ENCODE measurements at regions not wholly inside any gene's neighbourhood (a gene's known extent, or its start where the extent isn't known, plus 50 kb on each side); places are given as distances from the start of the nearest gene placed in this dataset.

DNA sequence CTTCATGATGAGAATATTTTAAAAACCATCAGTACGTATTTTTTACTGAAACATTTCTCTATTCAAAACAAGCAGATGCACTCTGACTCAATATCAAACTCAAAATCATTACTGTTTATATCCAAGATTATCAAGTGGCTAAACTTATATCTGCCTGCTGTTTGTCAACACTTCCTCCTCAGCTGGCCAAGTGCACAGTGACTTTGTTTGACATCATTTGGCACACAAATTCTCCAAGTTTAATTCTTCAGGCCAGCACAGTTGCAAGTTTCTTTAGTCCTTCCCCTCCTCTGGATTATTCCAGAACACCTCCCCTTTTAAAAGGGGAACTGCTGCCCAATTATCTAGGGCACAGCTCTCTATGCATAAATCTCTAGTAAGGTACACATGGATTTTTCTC is 346.6 kb downstream of the FSIP2 start:
- H3K4me3 ChIP-seq (ENCODE audit: low read length): no peak overlapping the region
- TF ChIP-seq ZNF274 (IDR thresholded peaks at IDR 0.05; ENCODE audit: low read depth, low read length): no peak

GRCh38 chr2:186093174-186093573 is 354.6 kb downstream of the FSIP2 start:
- TF ChIP-seq ZNF274 (IDR thresholded peaks at IDR 0.05; ENCODE audit: low read depth, low read length): no peak
- H3K4me3 ChIP-seq (ENCODE audit: low read length): no peak overlapping the region

DNA sequence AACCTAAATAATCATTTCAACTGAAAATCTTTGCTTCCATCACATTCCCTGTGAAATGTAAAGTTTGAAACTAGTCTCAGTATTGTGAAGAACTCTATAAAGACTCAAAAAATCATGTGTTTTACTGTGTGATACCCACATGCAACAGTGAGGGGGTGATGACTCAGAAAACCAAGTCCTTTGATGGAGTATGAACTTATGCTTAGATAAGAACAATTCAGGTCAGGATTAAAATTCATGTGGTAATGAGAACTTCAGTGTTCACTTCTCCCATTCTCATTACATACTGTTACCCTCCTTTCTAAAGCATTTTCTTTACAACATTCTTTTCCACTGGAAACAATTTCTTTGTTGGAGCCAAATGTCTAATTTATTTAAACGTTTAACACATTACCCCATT is 360.2 kb downstream of the FSIP2 start:
- no peak overlapping the region for H3K4me3 ChIP-seq (ENCODE audit: low read length)
- TF ChIP-seq ZNF274 (IDR thresholded peaks at IDR 0.05; ENCODE audit: low read depth, low read length): no peak

GRCh38 chr2:186099826-186100225 is 361.2 kb downstream of the FSIP2 start:
- H3K4me3 ChIP-seq (ENCODE audit: low read length): no peak overlapping the region
- no peak for TF ChIP-seq ZNF274 (IDR thresholded peaks at IDR 0.05; ENCODE audit: low read depth, low read length)

GRCh38 chr2:186100636-186101035 is 362.0 kb downstream of the FSIP2 start:
- no peak overlapping the region for H3K4me3 ChIP-seq (ENCODE audit: low read length)

GRCh38 chr2:186101616-186102015 is 363.0 kb downstream of the FSIP2 start:
- H3K4me3 ChIP-seq (ENCODE audit: low read length): no peak overlapping the region

More at GRCh38 chr2:186100636-186101035, 362.0 kb downstream of the FSIP2 start:
- TF ChIP-seq ZNF274 (IDR thresholded peaks at IDR 0.05; ENCODE audit: low read depth, low read length): no peak

GRCh38 chr2:186103276-186103675 is 364.7 kb downstream of the FSIP2 start:
- no peak overlapping the region for H3K4me3 ChIP-seq (ENCODE audit: low read length)
- TF ChIP-seq ZNF274 (IDR thresholded peaks at IDR 0.05; ENCODE audit: low read depth, low read length): no peak

More at GRCh38 chr2:186101616-186102015, 363.0 kb downstream of the FSIP2 start:
- TF ChIP-seq ZNF274 (IDR thresholded peaks at IDR 0.05; ENCODE audit: low read depth, low read length): no peak

GRCh38 chr2:186105016-186105724 is 366.6 kb downstream of the FSIP2 start:
- TF ChIP-seq ZNF274 (IDR thresholded peaks at IDR 0.05; ENCODE audit: low read depth, low read length): no peak
- H3K4me3 ChIP-seq (ENCODE audit: low read length): no peak overlapping the region

GRCh38 chr2:186108470-186108869 is 369.9 kb downstream of the FSIP2 start:
- no peak for TF ChIP-seq ZNF274 (IDR thresholded peaks at IDR 0.05; ENCODE audit: low read depth, low read length)
- no peak overlapping the region for H3K4me3 ChIP-seq (ENCODE audit: low read length)

- no peak overlapping the region for H3K4me3 ChIP-seq (ENCODE audit: low read length)
- no peak for TF ChIP-seq ZNF274 (IDR thresholded peaks at IDR 0.05; ENCODE audit: low read depth, low read length)
These were observed 372.8 kb upstream of the ZC3H15 start for GRCh38 chr2:186113284-186113683.

- no peak for TF ChIP-seq ZNF274 (IDR thresholded peaks at IDR 0.05; ENCODE audit: low read depth, low read length)
- no peak overlapping the region for H3K4me3 ChIP-seq (ENCODE audit: low read length)
These were observed 360.9 kb upstream of the ZC3H15 start for GRCh38 chr2:186125156-186125555.

DNA sequence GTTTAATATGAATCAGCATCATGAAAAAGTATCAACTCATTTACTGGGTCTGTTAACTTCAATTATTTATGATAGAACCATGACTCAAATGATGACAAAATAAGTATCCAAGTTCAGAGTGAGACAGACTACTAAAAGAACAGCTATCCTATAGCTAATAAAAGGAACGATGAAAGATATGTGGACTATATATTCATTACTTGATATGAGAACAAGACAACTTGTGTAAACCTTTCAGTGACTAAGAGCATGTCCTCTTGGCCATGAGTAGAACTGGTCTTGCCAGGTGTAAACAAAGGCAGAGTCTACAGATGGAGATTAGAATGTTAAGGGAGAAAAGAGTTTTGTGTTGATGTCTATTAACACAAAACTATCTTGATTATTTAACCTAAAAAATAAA is 360.4 kb upstream of the ZC3H15 start:
- no peak overlapping the region for H3K4me3 ChIP-seq (ENCODE audit: low read length)
- TF ChIP-seq ZNF274 (IDR thresholded peaks at IDR 0.05; ENCODE audit: low read depth, low read length): no peak

DNA sequence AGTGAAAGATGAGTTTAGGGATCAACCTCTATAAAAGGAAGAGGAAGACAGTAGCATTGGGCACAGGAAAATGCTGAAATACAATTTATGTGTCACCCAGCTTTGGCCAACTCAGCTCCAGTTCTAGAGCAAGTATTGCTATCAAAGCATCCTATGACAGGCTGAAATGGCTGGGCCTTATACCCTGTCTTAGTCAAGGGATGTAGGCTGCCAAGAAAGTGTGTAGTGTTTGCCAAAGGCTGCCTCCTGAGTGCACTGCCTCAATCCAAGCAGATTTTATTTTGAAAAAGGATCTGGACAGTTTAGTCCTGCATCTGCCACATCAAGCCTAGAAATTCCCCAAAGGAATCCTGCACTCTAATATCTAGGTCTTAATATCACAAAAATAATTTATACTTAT is 359.9 kb upstream of the ZC3H15 start:
- no peak for TF ChIP-seq ZNF274 (IDR thresholded peaks at IDR 0.05; ENCODE audit: low read depth, low read length)
- H3K4me3 ChIP-seq (ENCODE audit: low read length): no peak overlapping the region

DNA sequence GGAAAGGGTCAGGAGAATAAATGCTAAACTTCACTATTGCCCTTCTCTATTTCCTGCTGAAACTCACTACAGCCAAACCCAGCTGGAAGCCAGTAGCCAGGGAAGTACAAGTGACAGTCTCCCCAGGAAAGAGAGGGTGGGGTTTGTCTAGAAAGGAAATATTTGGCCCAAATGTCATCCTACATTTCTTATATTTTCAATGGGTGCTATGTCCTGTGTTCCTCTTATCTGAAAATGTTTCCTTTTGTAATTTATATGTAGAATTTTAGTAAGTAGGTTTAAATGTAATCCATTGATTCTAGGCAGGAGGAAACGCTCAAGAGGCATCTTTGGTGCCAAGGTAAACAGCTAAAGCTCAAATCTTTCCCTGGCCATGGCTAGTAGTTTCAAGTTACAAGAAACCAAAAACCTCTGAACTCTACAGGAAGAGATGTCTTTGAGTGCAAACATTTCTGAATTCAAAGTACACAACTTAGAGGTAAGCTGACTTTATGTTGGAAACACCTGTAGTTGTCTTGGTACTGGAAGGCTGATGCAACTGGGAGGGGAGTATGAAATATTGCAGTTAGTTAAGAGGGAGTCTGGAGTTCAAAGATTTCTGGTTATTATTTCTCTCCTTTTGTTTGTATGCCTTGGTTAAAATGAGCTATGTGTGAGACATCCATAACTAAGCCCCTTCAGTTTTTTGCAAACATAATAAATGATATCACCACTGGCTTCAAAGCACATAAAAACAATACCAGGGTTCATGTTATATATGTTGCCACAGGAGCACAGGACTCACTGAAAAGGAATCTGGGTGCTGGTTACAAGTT is 356.1 kb upstream of the ZC3H15 start:
- no peak overlapping the region for H3K4me3 ChIP-seq (ENCODE audit: low read length)
- TF ChIP-seq ZNF274 (IDR thresholded peaks at IDR 0.05; ENCODE audit: low read depth, low read length): no peak
